Osteoblast (primary cell): ENCODE measurements at regions not wholly inside any gene's neighbourhood (a gene's known extent, or its start where the extent isn't known, plus 50 kb on each side); places are given as distances from the start of the nearest gene placed in this dataset.

Experiments
- DNase-seq: peaks from one replicate; pipeline ENCODE4 v3.0.0; 2011; ENCODE audit warnings: low spot score, mixed read lengths; ENCODE audit not compliant: insufficient read length; ENCODE audit errors: missing footprints
- H2AFZ ChIP-seq: 2 replicates; pipeline ENCODE4 v1.6.0; 2011; ENCODE audit warnings: mild to moderate bottlenecking, low read length
- H3K27ac ChIP-seq: 2 replicates; pipeline ENCODE4 v1.5.1; 2011; ENCODE audit warnings: mild to moderate bottlenecking, low read depth, low read length, moderate library complexity
- H3K27me3 ChIP-seq: 2 replicates; pipeline ENCODE4 v1.6.0; 2012; ENCODE audit warnings: mild to moderate bottlenecking, control low read depth, inconsistent platforms, low read length, moderate library complexity; ENCODE audit not compliant: insufficient read depth
- H3K36me3 ChIP-seq: 2 replicates; pipeline ENCODE4 v1.5.1; 2011; ENCODE audit warnings: mild to moderate bottlenecking, low read length, control low read depth, moderate library complexity; ENCODE audit not compliant: insufficient read depth
- H3K4me1 ChIP-seq: 2 replicates; pipeline ENCODE4 v1.5.1; 2011; ENCODE audit warnings: mild to moderate bottlenecking, low read length, control low read depth, moderate library complexity; ENCODE audit not compliant: insufficient read depth
- H3K4me2 ChIP-seq: 2 replicates; pipeline ENCODE4 v1.6.0; 2011; ENCODE audit warnings: mild to moderate bottlenecking, low read length; ENCODE audit not compliant: insufficient read depth
- H3K4me3 ChIP-seq: fragments of 200-600 bp; sonication (generic); 3 replicates; pipeline ENCODE4 v1.5.1; 2012; ENCODE audit warnings: mild to moderate bottlenecking, low read length, inconsistent platforms; ENCODE audit not compliant: insufficient read depth
- H3K79me2 ChIP-seq: 2 replicates; pipeline ENCODE4 v1.6.0; 2012; ENCODE audit warnings: mild to moderate bottlenecking, low read length, control low read depth, inconsistent platforms; ENCODE audit not compliant: insufficient read depth
- H3K9me3 ChIP-seq: 2 replicates; pipeline ENCODE4 v1.5.1; 2011; ENCODE audit warnings: low read depth, low read length, control low read depth
- H4K20me1 ChIP-seq: 2 replicates; pipeline ENCODE4 v1.6.0; 2012; ENCODE audit warnings: mild to moderate bottlenecking, low read length, control low read depth; ENCODE audit not compliant: insufficient read depth
- TF ChIP-seq, protein P1 (sequence below): IDR thresholded peaks from 2 replicates; pipeline ENCODE4 v1.5.1; 2011; ENCODE audit warnings: mild to moderate bottlenecking, low read depth, low read length, moderate library complexity; ENCODE audit errors: extremely low read depth

DNA sequence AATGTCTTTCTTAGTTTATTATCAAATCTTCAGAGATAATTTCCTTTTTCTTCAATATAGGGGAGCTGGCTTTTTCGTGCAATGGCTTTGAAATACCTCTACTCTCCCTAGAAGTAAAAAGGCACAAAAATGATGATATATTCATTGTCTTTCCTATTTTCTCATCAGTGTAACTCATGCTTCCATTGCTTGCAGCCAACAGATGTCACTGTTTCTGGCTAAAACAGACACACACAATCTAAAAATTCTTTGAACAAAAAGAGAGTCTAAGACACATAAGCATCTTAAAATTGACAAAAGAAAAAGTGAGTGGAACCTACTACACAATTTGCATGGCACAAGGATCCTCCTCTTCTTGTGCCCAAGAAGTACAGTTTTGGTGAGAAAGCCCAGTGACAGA is 448.7 kb upstream of the VRK2 start:
- no peaks in the 10 kb centered on the region for H3K4me1 ChIP-seq
- TF ChIP-seq, protein P1, sequence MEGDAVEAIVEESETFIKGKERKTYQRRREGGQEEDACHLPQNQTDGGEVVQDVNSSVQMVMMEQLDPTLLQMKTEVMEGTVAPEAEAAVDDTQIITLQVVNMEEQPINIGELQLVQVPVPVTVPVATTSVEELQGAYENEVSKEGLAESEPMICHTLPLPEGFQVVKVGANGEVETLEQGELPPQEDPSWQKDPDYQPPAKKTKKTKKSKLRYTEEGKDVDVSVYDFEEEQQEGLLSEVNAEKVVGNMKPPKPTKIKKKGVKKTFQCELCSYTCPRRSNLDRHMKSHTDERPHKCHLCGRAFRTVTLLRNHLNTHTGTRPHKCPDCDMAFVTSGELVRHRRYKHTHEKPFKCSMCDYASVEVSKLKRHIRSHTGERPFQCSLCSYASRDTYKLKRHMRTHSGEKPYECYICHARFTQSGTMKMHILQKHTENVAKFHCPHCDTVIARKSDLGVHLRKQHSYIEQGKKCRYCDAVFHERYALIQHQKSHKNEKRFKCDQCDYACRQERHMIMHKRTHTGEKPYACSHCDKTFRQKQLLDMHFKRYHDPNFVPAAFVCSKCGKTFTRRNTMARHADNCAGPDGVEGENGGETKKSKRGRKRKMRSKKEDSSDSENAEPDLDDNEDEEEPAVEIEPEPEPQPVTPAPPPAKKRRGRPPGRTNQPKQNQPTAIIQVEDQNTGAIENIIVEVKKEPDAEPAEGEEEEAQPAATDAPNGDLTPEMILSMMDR, result no peak
- no peak overlapping the region for H2AFZ ChIP-seq
- H3K4me2 ChIP-seq, result no peak overlapping the region
- no peaks in the 10 kb centered on the region for H3K36me3 ChIP-seq
- no peaks in the 10 kb centered on the region for H3K9me3 ChIP-seq
- H3K79me2 ChIP-seq, result no peaks in the 10 kb centered on the region
- H3K27me3 ChIP-seq, result no peaks in the 10 kb centered on the region
- no peaks in the 10 kb centered on the region for H4K20me1 ChIP-seq
- H3K27ac ChIP-seq, result no peak overlapping the region
- DNase-seq, result no peak
- H3K4me3 ChIP-seq, result no peak overlapping the region

DNA sequence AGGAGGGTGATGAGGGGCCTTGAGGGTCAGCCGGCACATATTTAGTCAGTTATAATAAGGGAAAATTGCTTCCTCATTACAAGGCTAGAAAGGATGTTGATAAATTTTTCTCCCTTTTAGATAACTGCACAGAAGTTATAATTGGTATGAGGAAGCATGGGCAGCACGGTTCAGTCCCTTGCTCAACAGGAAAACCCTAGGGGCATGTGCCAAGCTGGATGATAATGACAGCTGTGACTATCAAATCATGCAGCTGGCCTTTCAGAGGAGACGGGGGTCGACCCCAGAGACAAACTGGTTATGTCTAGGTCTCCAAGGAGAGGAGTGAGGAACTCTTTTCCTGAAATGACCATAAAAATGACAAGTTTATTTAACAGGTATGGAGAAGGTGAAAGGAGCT is 448.1 kb upstream of the VRK2 start:
- no peak overlapping the region for H3K4me2 ChIP-seq
- no peaks in the 10 kb centered on the region for H3K27me3 ChIP-seq
- TF ChIP-seq, protein P1, result no peak
- H3K79me2 ChIP-seq, result no peaks in the 10 kb centered on the region
- no peaks in the 10 kb centered on the region for H3K9me3 ChIP-seq
- no peak overlapping the region for H3K4me3 ChIP-seq
- DNase-seq, result no peak
- H3K27ac ChIP-seq, result no peak overlapping the region
- no peaks in the 10 kb centered on the region for H3K36me3 ChIP-seq
- H3K4me1 ChIP-seq, result no peaks in the 10 kb centered on the region
- no peak overlapping the region for H2AFZ ChIP-seq
- H4K20me1 ChIP-seq, result no peaks in the 10 kb centered on the region

DNA sequence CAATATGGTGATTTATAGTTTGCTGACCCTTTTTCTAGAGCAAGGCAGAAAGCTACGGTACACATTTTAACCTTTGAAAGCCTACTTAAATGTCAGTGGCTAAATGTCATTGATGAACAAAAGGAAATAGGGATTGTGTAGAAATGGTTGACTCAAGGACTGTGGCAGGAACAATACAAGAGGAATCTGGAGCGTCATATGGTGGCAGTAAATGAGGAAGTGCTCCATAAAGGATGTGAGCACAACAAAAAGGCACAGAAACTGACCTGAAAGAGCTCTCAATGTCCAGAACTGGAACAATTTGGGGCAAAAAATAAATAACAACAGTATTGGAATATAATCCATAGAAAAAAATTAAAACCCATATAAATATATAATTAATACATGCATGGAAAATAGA is 443.9 kb upstream of the VRK2 start:
- Histone ChIP-seq H2AFZ (no peak overlapping the region), H3K27ac (no peak overlapping the region), H3K27me3 (no peaks in the 10 kb centered on the region), H3K9me3 (no peaks in the 10 kb centered on the region), H3K4me1 (no peaks in the 10 kb centered on the region), H4K20me1 (no peaks in the 10 kb centered on the region), H3K36me3 (no peaks in the 10 kb centered on the region), H3K79me2 (no peaks in the 10 kb centered on the region), H3K4me2 (no peak overlapping the region), H3K4me3 (no peak overlapping the region)
- TF ChIP-seq, protein P1, result no peak
- DNase-seq, result no peak

DNA sequence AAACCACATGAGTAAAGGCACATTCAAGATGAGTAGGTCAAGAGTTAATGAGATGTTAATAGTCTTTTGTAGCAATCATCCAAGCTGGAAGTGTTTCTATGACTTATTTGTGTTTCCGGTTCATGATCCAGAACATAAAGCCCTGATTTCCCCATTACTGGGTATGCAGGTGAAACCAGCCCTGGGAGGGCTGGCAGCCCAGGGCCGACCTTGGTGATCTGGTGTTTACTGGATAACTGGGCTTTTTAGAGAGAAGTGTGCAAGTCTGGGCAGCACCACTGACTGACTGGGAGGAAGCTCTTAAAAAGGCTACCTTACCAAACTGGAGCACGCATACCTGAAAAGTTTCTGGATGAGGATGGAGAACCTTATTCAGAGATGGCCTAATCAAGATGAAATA is 431.6 kb upstream of the VRK2 start:
- Histone ChIP-seq H3K4me2 (no peak overlapping the region), H2AFZ (no peak overlapping the region), H3K9me3 (no peaks in the 10 kb centered on the region), H4K20me1 (no peaks in the 10 kb centered on the region), H3K27ac (no peak overlapping the region), H3K79me2 (no peaks in the 10 kb centered on the region), H3K36me3 (no peaks in the 10 kb centered on the region), H3K27me3 (no peaks in the 10 kb centered on the region), H3K4me1 (no peaks in the 10 kb centered on the region), H3K4me3 (no peak overlapping the region)
- DNase-seq, result no peak
- TF ChIP-seq, protein P1, result no peak
